NCI-H2171 (cell line): ENCODE measurements at regions not wholly inside any gene's neighbourhood (a gene's known extent, or its start where the extent isn't known, plus 50 kb on each side); places are given as distances from the start of the nearest gene placed in this dataset.

Source experiments
- DNase-seq: peaks from one replicate; lab custom pipeline; 2025; lab: John Stamatoyannopoulos, UW

DNA sequence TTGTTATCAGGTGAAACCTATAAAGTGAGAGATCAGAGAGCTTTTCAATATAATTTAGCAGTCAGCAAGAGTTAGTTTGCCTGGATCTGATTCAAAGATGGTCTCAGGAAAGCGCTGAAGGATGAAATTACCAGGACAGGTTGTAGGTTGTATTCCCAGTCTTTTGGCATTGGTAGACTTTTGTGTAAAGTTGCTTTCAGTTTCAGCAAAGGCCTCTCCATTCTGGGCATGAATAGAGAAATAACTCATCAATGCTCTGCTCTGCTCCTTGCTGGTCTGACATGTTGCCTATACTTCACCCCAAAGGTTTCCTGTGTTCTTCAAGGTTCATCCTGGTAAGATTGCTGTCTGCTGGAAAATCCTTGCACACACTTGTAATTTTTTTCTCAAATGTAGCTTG lies 714.8 kb downstream of the EPM2A start:
- no peak for DNase-seq

DNA sequence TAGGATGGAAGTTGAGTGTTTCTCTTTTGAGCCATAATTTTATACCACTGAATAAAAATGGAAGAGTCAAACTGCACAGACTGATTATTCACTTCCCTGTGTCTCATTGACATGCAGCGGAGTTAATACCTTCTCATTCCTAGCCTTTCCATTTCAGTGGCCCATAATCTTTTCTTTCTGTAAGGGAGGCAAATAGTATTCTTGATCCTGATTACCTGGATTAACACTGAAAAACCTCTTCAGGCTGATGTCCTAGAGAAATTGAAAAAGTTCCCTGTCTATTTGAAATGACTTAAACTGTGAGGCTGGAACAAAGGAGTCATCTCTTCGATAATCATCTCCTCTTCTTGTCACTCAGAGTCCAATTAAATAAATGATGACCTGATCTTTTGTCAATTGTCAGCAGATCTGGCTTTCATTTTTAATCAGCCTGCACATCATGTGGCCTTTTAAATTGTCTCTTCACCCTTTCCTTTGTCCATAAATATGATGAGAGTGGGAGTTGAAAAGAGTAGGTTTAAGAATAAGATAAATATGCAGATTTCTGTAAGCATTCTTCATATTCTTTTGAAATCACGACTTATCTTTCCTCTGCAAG lies 713.0 kb downstream of the EPM2A start:
- DNase-seq = no peak

DNA sequence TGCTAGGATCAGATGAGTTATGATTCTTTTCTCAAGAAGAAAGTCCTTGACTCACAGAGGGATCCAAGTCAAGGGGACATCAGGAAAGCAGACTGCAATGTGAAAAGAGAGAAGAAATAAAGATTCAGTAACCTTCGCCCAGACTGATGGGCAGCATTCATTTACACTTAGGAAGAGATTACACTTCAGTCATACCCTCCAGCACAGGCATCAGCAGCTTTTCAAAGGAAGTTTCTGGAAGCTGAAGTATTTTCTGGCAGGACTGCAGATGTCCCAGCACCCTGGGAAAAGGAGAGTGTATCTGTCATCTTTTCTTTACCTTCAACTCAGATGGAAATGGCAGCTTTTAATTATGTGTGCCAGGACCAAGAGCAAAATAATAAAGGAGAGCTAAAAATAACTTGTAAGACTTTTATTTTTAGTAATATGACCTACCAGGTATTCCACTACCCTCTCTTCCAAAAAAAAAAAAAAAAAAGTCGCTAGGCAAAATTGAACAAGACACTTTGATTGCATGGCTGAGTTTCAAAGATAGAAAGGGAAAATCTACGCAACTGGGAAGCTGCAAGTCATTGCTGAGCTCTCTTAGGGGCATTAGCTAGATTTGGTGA lies 712.1 kb downstream of the EPM2A start:
- DNase-seq = no peak

DNA sequence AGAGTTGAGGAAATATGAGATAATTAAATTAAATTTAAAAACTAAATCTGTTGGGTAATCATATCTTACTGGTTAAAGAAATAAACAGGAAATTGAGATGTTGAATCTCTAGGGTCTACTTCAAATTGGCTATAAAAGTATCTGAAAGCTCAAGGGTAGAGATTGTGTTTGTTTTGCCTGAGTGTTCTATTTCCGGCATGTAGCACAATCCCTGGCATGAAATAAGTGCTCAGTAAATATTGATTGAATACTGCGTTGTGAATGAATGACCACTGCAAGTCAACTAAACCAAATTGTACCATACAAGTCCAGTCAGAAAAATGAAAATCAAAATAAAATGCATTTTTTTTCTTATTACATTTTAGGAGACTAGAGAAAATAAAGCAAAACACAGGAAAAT lies 709.8 kb downstream of the EPM2A start:
- no peak for DNase-seq

DNA sequence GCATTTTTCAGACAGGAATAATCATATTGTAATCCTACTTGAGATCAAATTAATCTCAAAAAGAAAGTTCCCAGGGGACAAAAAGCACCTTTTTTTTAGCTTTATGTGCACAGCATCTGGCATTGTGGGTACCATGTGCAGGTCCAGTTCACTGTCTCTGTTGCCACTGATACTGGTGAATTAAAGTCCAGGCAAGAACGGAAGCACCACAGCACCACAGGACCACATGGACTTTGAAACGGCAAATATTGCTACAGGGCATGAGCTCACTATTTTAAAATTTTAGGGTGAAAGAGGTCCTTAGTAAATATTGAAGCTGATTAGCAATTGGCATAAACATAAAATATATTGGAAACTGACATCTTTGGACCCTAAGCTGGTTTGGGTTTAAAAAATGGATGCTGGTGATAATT lies 709.0 kb downstream of the EPM2A start:
- no peak for DNase-seq

DNA sequence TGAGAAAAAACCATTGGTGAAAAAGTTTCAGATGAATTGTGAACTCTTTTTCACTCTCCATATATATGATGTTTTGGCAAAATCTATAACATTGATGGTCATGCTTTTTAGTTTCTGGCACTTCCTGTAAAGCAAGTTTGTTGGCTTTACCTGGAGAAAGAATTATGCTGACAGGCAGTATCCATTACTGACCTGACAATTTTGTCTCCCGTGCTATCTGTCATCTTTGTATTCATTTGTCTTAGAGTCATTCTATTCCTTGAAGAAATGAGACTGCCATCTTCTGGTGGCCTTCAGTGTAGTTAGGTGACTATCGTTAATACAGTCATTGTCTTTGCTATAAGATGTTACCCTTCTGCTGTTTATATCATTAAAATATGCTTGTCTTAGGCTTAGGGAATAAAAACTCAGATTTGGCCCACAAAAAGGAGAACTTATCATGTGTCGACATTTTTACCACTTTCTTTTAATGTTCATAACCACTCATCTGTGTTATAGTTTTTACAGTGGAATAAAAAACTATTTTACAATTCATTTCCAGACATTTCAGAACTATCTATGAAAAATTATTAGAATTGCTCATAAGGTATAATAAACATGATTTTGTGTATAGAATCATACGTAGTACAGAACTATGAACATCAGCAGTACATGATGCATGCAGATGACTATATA lies 707.0 kb downstream of the EPM2A start:
- no peak for DNase-seq

DNA sequence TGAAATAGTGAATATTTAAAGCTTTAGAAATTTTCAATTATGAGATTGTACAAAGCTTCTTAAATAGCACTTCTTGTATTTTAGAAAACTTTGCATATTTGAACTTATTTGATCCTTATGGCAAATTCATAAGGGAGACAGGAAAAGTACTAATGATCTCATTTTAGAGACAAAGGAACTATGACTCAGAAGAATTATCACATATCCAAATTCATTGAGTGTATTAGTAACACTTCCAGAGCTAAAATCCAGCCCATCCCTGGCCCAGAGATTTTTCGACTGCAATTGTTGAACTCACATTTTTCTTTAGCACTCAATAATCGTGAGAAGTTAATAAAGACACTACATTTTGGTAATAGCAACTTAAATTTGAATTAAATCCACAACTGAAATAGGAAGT lies 704.3 kb downstream of the EPM2A start:
- no peak for DNase-seq

DNA sequence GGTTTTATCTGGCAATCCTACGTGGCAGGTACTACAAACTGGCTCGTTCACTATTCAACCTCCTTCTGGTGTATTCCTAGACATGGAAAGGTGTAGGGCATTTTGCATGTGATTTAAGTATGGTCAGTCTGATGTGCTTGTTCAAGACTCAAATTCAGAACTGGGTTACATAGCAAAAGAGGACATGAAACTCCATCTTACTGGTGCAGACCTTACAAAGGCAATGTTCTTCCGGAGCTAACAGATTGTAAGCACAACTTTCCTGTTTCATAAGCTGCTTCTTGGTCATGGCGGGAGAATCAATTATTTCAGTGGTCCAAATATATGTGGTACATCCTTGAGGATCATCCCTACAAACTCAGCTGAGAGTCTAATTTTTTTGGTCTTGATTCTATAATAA lies 703.4 kb downstream of the EPM2A start:
- no peak for DNase-seq

DNA sequence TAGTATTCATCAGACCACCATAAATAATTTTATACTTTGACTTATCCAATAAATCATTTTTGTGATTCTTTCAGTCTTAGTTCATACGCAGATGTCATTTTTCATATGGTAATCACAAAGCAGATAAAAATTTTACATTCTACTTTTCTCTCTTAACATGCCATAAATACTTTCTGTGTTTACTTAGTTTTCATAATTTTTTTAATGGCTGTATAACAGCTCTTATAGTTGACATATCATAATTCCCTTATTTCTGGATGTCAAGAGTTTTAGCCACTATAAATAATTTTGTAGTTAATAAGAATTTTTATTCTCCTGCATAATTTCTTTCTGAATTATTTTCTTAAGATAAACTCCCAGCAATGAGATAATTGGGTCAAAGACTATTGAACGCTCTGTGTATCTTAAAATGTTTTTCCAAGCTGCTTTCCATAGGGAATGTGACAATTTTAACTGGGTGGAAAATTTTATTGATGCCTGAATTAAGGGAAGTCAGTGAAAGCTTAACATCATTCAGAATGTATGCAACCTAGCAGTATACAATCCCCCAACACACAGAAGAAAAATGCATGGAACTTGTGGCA lies 702.7 kb downstream of the EPM2A start:
- DNase-seq = no peak

DNA sequence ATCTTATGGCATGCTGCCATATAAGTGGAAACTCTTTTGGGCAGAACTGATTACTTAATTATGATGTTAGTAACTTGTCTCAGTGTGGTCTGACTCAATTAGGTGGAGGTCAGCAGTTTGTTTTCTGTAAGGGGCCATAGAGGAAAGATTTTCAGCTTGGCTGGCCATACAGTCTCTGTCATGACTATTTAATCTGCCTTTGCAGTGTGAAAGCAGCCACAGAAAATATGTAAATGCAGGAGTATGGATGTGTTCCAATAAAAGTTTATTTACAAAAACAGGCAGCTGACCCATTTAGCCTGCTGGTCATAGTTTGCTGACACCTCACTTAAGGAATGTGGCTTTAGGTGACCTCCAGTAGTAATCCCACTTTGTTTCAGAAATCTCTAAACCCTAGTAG lies 700.7 kb downstream of the EPM2A start:
- DNase-seq = no peak

DNA sequence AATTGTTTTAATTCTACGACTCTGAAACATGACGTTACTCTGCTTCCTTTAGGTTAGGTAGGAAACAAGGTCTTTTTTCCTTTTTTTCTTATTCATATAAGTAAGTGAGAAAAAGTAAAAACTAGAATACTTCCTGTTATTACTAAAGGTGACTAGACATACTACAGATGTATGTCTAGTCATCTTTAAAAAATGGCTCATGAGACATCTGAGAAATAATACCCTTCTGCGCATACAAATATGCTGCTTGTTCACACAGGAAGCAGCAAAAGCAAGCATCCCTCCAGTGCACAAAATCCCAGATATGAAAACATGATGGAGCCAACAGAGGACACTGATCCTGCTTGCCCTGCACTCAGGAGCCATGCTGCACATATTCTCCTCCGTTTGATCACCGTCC lies 699.1 kb downstream of the EPM2A start:
- no peak for DNase-seq

DNA sequence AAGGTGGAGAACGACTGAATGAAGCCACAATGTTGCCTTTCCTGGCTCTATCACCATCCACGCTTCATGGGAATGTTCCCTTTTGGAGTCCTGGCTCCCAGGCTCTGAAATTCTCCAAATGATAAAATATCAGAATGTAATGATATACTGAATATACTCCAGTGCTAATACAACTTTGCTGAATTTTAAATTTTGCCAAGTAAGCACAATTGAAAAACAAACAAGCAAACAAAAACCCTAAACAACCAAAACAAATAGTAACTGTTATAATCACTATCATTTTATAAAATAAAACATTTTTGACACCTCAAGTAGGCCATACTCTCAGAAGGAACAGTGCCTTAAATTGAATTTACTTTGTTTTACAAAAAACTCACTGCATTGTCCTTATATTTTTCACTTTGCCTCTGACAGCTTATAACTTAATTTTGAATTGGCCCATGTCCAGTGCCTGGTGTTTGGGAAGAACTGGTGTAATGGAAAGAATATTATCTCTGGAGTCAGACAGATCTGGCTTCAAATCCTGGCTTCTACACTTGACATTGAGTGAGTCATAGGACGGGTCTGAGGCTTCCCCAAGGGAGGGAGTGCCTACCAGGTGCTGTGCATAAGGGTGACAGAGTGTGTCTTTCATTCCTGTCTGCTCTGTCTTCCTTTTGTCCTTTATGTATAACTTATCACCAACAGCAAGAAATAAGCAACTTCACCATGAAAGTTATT lies 698.3 kb downstream of the EPM2A start:
- no peak for DNase-seq

DNA sequence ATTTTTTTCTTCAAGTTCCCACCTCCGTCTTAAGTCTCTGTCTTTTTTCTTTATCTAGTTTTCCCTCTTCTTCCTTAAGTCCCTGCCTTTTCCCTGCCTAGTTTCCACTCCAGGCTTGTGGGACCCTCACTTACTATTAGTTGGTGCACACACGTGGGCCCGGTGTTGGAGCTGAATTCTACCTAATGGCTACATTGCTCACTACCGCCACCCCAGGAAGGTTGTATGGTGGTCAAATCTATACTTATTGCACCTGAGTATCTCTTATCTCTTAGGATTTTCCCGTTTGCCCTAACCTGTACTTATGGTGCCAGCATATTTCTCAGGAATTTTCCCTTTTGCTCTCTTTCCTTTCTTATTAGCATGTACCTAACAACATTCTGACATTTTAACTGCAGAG lies 692.8 kb downstream of the EPM2A start:
- no peak for DNase-seq

DNA sequence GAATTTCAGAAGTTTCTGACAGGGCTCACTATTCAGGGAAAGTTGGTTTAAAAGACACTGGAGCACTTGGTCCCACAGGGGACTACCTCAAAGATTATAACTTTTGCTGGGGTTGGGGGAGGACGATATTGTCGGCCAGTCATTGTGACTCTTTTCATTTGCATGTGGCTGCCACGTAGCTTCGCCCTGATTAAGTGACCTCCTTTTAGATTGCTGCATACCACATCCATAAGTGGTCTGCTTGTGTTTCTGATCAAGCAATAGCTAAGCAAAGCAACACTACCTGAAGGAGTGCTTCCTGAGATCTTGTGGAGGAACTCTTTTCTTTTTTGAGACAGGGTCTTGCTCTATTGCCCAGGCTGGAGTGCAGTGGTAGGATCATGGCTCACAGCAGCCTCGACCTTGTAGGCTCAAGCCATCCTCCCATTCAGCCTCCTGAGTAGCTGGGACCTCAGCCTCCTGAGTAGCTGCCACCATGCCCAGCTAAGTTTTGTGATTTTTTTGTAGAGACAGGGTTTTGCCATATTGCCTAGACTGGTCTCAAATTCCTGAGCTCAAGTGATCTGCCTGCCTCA lies 691.3 kb downstream of the EPM2A start:
- no peak for DNase-seq

DNA sequence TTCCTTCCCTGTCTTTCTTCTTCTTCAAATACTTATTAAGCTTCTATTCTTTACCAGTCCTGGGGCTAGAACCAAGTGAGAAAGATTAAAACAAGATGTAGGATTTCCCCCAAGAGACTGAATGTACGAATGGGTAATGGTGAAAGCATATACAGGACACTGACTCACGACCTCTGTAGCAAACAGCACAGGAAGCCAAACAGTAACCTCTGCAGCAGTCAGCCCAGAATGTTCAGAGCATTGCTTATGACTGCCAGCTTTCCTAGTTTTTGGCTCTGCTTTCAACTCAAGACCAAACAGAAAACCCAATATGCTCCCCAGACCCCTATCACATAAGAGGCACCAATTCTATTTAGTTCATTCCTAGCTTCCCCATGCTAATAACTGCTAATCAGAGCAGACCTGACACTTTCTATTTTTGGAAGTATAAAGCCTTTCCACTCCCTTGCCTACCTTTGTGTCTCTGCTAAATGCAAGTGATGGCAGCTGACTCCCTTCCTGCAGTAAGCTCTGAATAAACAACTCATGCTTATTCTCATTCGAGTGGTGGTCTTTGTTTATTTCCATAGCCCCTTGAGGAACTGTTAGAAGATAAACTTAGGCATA lies 690.6 kb downstream of the EPM2A start:
- DNase-seq = no peak

DNA sequence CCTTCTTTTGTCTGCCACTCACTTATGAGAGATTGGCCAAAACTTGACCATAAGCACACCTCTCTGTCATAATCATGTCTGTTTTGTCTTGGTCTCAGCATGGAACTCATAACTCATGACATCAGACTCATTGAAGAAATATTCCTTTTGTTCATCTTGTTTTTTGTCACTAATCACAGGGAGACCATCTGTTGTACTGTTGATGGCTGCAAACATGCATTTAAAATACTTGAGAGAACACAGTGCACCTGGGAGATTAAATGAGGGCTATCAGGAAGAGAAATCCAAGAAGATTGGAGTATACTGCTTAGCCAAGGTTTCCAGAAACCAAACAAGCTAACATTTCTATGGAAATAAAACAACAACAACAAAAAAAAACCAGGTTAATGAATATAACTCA lies 689.7 kb downstream of the EPM2A start:
- DNase-seq = peak; percentile 70

DNA sequence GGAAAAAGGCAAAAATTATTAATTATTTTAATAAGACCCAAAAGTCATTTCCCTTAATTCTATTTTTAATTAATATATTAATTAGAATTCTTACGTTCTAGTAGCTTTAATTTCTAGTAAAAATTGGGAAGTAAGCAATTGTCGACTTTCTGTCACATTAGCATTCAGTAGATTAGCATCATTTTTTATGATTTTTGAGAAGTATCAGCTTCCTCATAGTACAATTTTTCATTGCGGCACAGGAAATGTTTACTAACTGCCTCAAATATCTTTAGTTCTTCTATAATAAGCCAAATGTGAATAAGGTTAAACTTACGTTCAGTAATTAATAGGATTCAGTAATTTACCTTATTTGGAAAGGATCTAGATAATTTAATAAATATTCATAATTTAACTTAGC lies 687.4 kb downstream of the EPM2A start:
- no peak for DNase-seq

DNA sequence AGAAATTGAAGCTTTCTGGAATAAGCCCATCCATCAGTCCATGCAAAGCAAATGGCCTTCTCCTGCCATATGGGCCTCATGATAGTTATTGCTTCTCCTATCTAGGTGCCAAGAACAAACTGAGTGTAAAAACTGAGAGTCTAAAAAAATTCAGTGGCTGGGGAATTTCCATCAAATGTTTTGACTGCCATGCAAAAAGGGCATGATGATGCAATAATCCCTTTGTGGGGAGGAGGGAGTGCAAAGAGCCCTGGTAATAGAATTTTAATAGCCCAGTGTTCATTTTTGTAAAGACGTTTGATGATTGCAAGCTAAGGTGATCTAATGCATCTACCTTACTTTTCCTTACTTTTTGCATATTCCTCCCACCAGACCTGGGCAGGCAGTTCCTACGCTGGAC lies 683.7 kb downstream of the EPM2A start:
- no peak for DNase-seq

DNA sequence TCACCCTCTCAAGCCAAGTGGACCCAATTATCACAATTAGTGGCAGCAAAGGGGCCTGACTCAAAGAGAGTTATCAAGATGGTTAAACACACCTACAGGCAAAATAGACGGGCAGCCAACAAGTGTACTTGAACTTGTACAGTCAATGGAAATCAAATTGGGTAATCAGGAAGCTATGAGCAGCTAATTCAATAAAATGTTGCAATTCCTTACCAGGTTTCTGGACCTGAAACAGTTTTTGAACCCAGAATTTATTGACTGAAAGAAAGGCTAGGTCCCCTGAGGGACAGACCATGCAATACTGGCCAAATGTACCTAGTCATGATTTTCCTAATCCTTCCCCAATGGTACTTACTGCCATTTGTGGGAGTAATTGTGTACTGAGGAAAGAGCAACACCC lies 679.8 kb downstream of the EPM2A start:
- DNase-seq = no peak

DNA sequence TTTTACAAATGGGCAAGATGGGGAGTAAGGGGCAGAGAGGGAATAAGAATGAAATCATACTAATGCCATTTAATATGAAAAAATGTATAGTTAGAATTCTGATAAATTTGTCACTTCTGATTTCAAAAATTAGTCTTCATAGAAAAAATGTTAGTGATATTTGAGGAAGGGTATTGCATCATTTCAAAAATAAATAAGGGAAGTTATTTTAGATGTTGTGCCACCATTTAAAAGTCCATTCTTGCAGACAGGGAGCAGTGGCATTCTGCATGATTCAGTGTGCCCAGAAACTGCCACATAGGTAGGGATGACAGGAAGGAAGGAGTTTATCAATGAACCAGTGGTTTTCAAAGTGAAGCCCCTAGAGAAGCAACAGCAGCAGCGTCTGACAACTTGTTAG lies 674.6 kb downstream of the EPM2A start:
- no peak for DNase-seq

DNA sequence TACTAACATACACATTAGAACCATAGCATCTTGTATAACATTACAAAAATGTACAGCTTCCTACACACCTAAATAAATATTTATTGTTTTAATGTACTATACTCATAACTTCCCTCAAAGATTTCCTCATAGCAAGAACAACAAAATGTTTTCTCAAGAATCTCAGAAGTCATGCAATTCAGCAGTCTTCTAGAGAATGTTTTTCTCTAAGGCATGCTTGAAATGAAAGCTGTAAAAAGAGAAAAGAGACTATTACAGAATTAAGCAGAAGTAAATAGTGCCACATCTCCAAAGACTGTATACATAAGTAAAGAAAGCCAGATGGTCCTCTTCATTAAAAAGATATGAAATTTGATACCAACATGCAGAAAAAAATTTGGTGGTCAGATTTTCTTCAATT lies 672.2 kb downstream of the EPM2A start:
- peak; percentile 21 for DNase-seq

DNA sequence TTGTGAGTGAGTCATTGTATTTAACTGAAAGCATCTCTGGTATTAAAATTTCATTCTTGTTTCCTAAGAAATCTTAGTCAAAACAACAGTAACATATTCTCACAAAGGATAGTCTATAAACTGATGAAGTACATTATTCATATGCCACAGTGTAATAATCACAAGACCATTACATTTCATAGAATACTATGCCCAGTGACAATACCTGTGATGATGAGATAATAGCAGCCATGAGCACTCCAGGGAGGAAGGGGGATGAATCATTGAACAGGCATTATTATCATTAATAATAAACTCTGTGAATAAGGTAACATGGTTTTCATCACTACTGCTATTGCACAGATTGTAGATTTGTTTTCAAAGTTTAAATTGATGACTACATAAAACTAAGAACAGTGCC lies 667.9 kb downstream of the EPM2A start:
- no peak for DNase-seq
